Duodenal mucosa (tissue), 2 donors: ENCODE measurements at regions not wholly inside any gene's neighbourhood (a gene's known extent, or its start where the extent isn't known, plus 50 kb on each side); places are given as distances from the start of the nearest gene placed in this dataset.

Source experiments
- H3K27ac ChIP-seq: one replicate; pipeline ENCODE4 v1.7.0; 2013; ENCODE audit warnings: low read depth, low read length
- H3K27me3 ChIP-seq, 2 donors: one replicate each; pipeline ENCODE4 v1.7.0; 2013; ENCODE audit warnings: low read length in 2 of 2, control low read depth in 1 of 2; ENCODE audit not compliant: insufficient read depth in 2 of 2, control insufficient read depth in 1 of 2
- H3K36me3 ChIP-seq, 2 donors: one replicate each; pipeline ENCODE4 v1.7.0; 2013; ENCODE audit warnings: low read length in 2 of 2, control low read depth in 1 of 2; ENCODE audit not compliant: insufficient read depth in 2 of 2, control insufficient read depth in 1 of 2
- H3K4me1 ChIP-seq, 2 donors: one replicate each; pipeline ENCODE4 v1.7.0; 2013; ENCODE audit warnings: low read length in 2 of 2, control low read depth in 1 of 2; ENCODE audit not compliant: insufficient read depth in 2 of 2, control insufficient read depth in 1 of 2
- H3K4me3 ChIP-seq, 2 donors: one replicate each; pipeline ENCODE4 v1.7.0; 2013; ENCODE audit warnings: low read length in 2 of 2, low read depth in 1 of 2
- H3K9ac ChIP-seq, 2 donors: one replicate each; pipeline ENCODE4 v1.7.0; 2013; ENCODE audit warnings: low read length in 2 of 2, low read depth in 1 of 2
- H3K9me3 ChIP-seq, 2 donors: one replicate each; pipeline ENCODE4 v1.7.0; 2013; ENCODE audit warnings: low read length in 2 of 2, control low read depth in 1 of 2; ENCODE audit not compliant: control insufficient read depth in 1 of 2

DNA sequence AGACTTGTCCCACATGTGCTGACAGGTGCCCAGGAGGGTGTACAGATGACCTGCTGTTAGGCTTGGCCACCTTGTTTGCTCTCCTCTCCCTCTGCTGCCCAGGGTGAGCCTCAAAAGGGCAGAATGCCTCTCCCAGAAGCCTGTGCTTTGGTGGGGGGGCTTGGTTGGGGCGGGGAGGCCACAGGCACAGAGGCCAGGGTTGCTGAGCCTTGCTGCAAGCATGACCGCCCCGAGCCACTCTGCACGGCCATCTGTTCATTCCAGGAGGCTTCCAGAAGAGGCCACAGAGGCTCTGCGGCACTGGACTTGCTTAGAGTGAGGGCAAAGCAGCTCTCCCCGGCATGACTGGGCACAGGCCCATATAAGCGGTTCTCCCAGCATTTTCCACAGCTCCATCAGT is 190.8 kb downstream of the GLRX3 start:
- Histone ChIP-seq H3K27me3 (no peaks in the 10 kb centered on the region), H3K36me3 (no peaks in the 10 kb centered on the region), H3K27ac (no peak overlapping the region), H3K9me3 (no peaks in the 10 kb centered on the region), H3K9ac (no peak overlapping the region), H3K4me3 (no peak overlapping the region), H3K4me1 (no peaks in the 10 kb centered on the region)

DNA sequence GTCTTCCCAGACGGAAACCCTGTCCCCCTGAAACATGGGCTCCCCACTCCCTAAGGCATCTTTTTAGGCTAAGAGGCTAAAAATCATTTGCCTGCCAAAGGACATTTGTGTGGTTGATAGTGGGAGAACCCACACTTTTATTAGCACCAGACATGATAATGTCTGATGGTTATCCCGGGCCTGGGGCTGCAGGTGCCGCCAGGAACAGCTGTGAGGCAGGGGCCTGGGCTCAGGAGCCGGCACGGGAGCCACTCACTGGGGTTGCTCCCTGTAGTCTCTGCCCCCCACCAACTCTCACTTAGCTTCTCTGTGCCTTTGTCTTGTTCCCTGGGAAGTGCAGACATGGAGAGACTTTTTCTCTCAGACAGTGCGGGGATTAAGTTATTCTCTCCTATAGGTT is 193.6 kb downstream of the GLRX3 start:
- H3K27me3 ChIP-seq: no peaks in the 10 kb centered on the region
- no peaks in the 10 kb centered on the region for H3K4me1 ChIP-seq
- no peaks in the 10 kb centered on the region for H3K36me3 ChIP-seq
- no peak overlapping the region for H3K27ac ChIP-seq
- no peak overlapping the region for H3K9ac ChIP-seq
- H3K9me3 ChIP-seq: no peaks in the 10 kb centered on the region
- H3K4me3 ChIP-seq: no peak overlapping the region

DNA sequence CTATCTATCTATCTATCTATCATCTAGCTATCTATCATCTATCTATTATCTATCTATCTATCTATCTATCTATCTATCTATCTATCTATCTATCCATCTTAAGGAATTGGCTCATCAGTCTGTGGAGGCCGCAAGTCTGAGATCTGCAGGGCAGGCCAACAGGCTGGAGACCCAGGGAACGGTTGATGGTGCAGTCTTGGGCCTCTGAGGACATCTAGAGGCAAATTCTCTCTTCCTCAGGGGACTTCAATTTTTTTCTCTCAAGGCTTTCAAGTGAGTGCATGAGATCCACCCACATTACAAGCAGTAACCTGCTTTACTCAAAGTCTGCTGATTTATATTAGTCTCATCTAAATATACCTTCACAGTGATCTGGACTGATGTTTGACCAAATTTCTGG is 197.0 kb downstream of the GLRX3 start:
- Histone ChIP-seq H3K27me3 (no peaks in the 10 kb centered on the region), H3K9me3 (no peaks in the 10 kb centered on the region), H3K9ac (no peak overlapping the region), H3K27ac (no peak overlapping the region), H3K4me3 (no peak overlapping the region), H3K36me3 (no peaks in the 10 kb centered on the region), H3K4me1 (no peaks in the 10 kb centered on the region)

DNA sequence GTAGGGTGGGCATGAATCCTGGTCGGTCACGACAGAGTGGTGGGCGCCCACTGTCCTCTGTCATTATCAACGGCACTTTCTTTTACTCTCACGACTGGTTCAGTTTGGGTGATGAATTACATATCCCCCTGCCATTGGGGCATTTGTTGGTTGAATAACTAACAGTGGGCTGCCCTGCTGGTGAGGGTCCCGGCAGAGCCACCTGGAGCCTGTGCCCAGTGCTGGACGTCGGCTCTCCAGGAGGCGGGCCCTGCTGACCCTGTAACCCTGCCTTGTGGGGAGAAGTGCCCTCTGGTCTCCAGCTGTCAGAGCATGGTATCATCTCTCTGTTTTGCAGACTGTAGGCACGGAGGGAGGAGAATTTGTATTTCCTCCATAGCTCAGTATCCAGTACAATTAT is 199.1 kb downstream of the GLRX3 start:
- H3K4me3 ChIP-seq: no peak overlapping the region

DNA sequence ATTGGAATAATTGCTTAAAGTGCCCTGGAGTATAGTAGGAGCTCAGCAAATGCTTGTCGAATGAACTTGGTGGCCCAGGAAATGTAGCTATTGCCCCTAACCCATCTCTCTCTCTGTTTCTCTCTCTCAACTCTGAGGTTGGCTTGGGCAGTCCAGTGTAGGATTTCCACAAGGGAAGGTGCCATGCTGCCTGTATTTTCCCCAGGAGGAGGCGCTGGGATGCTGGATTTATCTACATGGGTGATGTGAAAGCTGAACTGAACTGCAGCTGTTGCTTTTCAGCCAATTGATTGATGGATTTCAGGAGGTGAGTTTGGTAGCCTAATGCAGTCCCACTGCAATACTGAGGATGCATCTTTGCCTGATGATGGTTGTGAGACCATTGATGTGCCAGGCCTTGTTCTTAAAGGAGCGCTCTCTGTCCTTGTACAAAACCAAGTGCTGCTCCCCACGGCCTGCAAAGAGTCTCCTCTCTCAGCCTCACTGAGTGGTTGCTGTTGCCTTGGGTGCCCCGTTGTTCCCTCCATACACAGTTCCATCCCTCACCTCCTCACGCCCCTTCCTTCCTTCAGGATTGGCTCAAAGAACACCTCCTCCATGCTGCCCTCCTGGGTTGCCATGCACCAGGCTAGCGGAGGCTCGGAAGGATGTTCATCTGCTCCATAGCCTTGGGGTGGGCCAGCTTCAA is 200.6 kb downstream of the GLRX3 start:
- Histone ChIP-seq H3K4me1 (no peaks in the 10 kb centered on the region), H3K4me3 (no peak overlapping the region), H3K27ac (no peak overlapping the region), H3K9me3 (no peaks in the 10 kb centered on the region), H3K9ac (no peak overlapping the region), H3K36me3 (no peaks in the 10 kb centered on the region), H3K27me3 (peaks cover 0 to 4% of the 10 kb centered on the region in 2 donors)

More for the DNA sequence above, 199.1 kb downstream of the GLRX3 start:
- no peaks in the 10 kb centered on the region for H3K9me3 ChIP-seq
- no peak overlapping the region for H3K9ac ChIP-seq
- H3K4me1 ChIP-seq: no peaks in the 10 kb centered on the region
- H3K27ac ChIP-seq: no peak overlapping the region
- H3K27me3 ChIP-seq: no peaks in the 10 kb centered on the region
- H3K36me3 ChIP-seq: no peaks in the 10 kb centered on the region

DNA sequence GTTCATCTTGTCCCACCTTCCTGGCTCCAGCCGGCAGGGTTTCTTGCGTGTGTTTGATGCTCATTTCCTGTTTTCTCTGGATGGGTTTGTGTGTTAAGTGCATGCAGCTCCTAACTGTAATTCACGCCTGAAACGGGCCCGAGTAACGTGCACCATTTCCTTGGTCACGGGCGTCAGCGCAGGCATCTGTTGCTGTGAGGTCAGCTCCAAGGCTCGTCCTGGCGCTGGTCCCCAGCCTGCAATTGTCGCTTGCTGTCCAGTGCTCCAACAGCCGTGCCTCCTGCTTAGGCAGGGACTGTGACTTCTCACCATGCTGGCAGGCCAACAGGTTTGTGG is 201.1 kb downstream of the GLRX3 start:
- H3K9me3 ChIP-seq: no peaks in the 10 kb centered on the region
- H3K4me3 ChIP-seq: no peak overlapping the region
- no peak overlapping the region for H3K27ac ChIP-seq
- H3K4me1 ChIP-seq: no peaks in the 10 kb centered on the region
- peaks cover 0 to 4% of the 10 kb centered on the region in 2 donors for H3K27me3 ChIP-seq
- no peaks in the 10 kb centered on the region for H3K36me3 ChIP-seq
- no peak overlapping the region for H3K9ac ChIP-seq

DNA sequence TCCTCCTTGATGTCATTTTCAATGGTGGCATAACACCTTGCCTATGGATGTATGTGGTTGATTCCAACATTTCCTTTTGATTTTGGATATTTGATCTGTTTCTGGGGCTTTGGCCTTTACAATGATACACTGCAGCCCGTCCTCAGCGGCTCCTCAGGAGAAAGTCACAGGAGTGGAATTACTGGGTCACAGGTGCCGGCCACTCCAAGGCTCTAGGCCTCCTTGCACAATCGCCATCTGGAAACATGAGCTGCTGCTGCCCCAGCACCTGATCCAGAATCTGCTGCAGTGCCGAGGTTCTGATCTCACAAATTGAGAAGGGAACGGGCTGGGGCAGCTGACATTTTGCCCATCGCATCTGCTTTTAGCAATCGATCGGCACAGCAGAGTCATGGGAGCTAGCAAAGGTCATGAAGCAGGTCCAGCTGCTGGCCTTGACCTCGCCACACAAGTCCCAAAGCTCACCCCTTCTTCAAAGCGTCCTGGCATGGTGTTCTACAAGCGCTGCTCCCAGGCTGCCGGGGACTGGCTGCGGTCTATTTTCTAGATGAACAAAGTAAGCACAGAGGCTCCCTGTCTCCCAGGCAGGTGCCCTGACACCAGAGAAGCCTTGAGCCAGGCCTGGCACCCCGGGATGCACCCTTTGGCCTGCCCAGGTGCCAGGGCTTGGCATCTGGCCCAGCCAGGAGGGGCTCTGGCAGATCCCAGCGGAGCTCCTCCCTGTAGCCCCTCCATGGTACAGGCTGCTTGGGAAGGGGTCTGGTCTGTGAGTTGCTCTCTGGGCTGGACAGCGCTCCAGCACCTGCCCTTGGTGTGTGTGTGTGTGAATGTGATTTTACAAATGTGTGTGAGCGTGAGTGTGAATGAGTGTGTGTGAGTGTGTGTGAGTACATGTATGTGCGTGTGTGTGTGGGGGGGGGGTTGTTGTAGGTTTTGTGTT is 201.8 kb downstream of the GLRX3 start:
- Histone ChIP-seq H3K9me3 (no peaks in the 10 kb centered on the region), H3K27me3 (peaks cover 0 to 4% of the 10 kb centered on the region in 2 donors), H3K27ac (no peak overlapping the region), H3K36me3 (no peaks in the 10 kb centered on the region), H3K9ac (no peak overlapping the region), H3K4me3 (no peak overlapping the region), H3K4me1 (no peaks in the 10 kb centered on the region)

DNA sequence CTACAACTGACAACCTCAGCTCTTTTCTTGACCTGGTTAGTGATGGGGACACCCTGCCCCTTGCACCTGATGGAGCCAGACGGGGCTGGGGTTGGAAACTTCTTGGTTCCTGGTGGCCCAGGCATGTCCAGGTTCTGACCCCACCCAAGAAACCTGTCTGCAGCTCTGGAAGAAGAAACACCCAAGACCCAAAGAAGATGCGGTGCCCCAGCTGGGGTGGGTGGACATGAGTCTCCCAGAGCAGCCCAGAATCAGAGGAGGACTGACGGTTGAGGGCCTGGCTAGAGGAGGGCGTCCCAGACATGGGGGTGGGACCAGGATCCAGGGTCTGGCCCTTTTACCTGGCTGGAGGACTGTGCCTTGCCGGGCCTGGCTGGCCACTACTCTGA is 202.4 kb downstream of the GLRX3 start:
- H3K36me3 ChIP-seq: no peaks in the 10 kb centered on the region
- no peak overlapping the region for H3K4me3 ChIP-seq
- no peak overlapping the region for H3K27ac ChIP-seq
- H3K9ac ChIP-seq: no peak overlapping the region
- peaks cover 0 to 4% of the 10 kb centered on the region in 2 donors for H3K27me3 ChIP-seq
- no peaks in the 10 kb centered on the region for H3K9me3 ChIP-seq
- no peaks in the 10 kb centered on the region for H3K4me1 ChIP-seq

DNA sequence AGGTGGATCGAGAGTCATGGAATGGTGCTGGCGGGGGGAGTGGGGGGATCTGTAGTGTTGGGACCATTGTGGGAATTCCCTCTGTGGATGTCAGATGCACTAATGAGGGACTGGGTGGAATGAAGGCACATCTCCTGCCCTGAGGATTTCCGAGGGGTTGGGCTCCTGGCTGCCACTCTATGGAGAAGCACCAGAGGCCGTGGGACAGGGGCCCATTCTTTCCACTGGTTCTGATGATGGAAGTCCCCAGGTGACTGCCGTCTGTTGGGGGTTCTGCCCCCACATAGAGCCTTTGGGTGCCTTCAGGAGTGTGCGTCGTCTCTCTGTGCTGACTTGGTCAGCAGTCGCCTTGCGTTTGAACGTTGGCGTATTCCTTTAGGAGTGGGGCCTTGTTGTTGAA is 202.9 kb downstream of the GLRX3 start:
- Histone ChIP-seq H3K4me1 (no peaks in the 10 kb centered on the region), H3K9ac (no peak overlapping the region), H3K9me3 (no peaks in the 10 kb centered on the region), H3K27ac (no peak overlapping the region), H3K36me3 (no peaks in the 10 kb centered on the region), H3K27me3 (peaks cover 0 to 4% of the 10 kb centered on the region in 2 donors), H3K4me3 (no peak overlapping the region)

DNA sequence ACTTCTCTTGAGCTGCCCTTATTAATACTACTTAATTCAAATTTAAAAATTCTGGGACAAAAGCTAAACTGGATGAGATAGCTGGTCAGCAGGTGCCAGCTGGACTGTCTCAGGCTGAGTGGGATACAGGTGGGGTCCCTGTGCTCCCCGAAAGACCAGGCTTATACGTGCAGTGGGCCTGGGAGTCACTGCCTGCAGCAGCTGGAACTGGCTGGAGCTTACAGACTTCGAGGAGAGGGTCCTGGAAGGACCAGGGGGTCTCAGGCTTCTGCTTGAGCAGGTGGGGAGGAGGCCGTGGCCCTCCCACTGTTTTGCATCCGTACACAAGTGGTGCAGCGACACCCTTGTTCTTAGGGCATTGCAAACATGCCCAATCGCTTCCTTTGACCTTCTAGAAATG is 203.7 kb downstream of the GLRX3 start:
- Histone ChIP-seq H3K27me3 (peaks cover 0 to 4% of the 10 kb centered on the region in 2 donors), H3K9me3 (no peaks in the 10 kb centered on the region), H3K9ac (no peak overlapping the region), H3K27ac (no peak overlapping the region), H3K4me1 (no peaks in the 10 kb centered on the region), H3K36me3 (no peaks in the 10 kb centered on the region), H3K4me3 (no peak overlapping the region)
